HFF-Myc (cell line): ENCODE measurements at regions not wholly inside any gene's neighbourhood (a gene's known extent, or its start where the extent isn't known, plus 50 kb on each side); places are given as distances from the start of the nearest gene placed in this dataset.
"Not testable (repeated sequence)": the region's sequence is repeated elsewhere in the genome, so short reads cannot be mapped to it uniquely, and the experiment has no call there.

Experiments used
- DNase-seq: peaks from one replicate; pipeline ENCODE4 v3.0.0-alpha.2; 2011; ENCODE audit warnings: low read depth; ENCODE audit errors: extremely low read depth
- H3K4me3 ChIP-seq: replicated peaks from 2 replicates; pipeline ENCODE4 v1.5.1; 2011; ENCODE audit warnings: low read depth, mild to moderate bottlenecking, control low read depth, low read length
- TF ChIP-seq, protein P1 (sequence below): IDR thresholded peaks from 2 replicates; pipeline ENCODE4 v1.5.1; 2012; ENCODE audit warnings: mild to moderate bottlenecking, low read depth, low read length, control low read depth; ENCODE audit errors: missing control alignments

DNA sequence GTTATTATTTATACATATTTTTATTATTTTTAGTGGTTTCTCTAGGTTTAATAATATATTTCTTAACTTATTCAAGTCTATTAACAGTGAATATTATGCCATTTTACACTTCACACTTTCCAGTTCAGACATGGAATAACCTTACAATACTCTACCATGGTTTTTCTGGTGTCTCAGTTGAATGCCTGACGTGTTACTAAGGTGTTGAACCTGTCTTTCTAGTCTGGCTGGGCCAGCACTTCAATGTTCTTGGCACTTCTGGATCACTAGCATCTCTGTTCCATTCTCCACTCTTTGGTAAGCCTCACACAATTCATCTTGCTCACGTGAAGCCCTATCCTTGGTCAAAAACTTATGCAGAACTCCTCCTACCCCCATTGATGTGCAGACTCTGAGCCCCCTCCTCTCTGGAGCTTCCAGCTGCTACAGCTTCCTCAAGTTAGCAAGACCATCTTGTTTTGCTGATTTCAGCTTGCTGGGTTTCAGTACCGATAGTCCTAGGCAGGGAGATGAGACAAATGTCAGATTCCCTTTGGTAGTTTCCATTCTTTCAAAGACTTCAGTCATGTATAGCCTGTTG is 243.1 kb downstream of the FBXO4 start:
- H3K4me3 ChIP-seq: no peak overlapping the region
- TF ChIP-seq, protein P1, sequence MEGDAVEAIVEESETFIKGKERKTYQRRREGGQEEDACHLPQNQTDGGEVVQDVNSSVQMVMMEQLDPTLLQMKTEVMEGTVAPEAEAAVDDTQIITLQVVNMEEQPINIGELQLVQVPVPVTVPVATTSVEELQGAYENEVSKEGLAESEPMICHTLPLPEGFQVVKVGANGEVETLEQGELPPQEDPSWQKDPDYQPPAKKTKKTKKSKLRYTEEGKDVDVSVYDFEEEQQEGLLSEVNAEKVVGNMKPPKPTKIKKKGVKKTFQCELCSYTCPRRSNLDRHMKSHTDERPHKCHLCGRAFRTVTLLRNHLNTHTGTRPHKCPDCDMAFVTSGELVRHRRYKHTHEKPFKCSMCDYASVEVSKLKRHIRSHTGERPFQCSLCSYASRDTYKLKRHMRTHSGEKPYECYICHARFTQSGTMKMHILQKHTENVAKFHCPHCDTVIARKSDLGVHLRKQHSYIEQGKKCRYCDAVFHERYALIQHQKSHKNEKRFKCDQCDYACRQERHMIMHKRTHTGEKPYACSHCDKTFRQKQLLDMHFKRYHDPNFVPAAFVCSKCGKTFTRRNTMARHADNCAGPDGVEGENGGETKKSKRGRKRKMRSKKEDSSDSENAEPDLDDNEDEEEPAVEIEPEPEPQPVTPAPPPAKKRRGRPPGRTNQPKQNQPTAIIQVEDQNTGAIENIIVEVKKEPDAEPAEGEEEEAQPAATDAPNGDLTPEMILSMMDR: no peak
- no peak for DNase-seq

- not testable (repeated sequence) for DNase-seq, H3K4me3 ChIP-seq
Observed at GRCh38 chr5:42176118-42176517, 247.1 kb upstream of the GHR start.

DNA sequence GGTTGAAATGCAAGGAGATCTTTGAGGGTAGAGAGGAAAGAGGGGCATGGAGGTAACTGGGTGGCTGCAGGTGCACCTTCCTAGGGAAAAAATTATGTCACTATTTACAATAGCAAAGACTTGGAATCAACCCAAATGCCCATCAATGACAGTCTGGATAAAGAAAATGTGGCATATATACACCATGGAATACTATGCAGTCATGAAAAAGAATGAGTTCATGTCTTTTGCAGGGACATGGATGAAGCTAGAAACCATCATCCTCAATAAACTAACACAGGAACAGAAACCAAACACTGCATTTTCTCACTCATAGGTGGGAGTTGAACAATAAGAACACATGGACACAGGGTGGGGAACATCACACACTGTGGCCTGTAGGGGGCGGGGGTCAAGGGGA is 243.4 kb upstream of the GHR start:
- not testable (repeated sequence) for H3K4me3 ChIP-seq, DNase-seq

DNA sequence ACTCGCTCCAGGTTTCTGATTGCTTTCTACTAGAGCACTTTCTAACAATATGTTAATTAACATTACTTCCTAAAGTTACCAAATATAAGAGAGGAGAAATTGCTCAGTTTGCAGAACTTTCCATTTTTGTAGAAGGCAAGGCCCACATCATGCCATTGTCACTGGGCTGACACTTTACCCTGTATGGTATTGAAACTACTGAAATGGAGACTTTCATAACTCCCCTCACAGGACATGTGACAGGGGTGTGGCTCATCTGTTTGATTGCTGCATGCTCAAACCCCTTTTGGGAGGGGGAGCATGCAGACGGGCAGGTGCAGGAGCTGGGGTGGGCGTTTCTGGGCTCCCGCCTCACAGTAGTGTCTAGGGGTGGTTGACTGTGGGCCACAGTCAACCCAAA is 206.3 kb upstream of the GHR start:
- H3K4me3 ChIP-seq: no peak overlapping the region
- no peak for DNase-seq
- TF ChIP-seq, protein P1: no peak

- H3K4me3 ChIP-seq: no peak overlapping the region
- DNase-seq: no peak
- TF ChIP-seq, protein P1: no peak
Observed at GRCh38 chr5:42217791-42218190, 205.4 kb upstream of the GHR start.

DNA sequence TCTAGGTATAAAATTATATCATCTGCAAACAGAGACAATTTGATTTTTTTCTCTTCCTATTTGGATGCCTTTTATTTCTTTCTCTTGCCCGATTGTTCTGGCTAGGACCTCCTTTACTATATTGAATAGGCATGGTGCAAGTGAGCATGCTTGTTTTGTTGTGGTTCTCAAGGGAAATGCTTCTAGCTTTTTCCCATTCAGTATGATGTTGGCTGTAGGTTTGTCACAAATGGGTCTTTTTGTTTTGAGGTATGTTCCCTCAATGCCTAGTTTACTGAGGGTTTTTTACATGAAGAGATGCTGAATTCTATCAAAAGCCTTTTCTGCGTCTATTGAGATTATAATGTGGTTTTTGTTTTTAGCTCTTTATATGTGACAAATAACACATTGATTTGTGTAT is 198.2 kb upstream of the GHR start:
- no peak overlapping the region for H3K4me3 ChIP-seq
- TF ChIP-seq, protein P1: no peak

DNA sequence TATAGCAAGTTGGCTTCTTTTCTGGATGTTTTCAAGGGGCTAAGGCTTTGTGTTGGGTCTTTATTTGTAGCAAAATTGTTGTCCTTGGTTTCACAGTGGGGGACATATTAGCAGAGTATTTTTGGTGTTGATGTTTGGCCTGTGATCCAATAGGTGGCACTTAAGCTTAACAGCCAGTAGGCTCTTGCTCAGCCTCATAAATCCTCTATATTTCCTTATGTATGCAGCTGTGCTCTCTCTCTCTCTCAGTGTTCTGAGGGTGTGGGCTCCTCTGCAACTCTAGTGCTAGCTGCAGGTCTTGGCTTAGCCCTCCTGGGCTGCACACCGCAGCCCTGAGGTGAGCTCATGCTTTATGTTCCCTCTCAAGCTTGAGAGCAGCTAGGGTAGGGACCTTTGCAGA is 195.0 kb upstream of the GHR start:
- DNase-seq: no peak
- TF ChIP-seq, protein P1: no peak
- no peak overlapping the region for H3K4me3 ChIP-seq

More for the DNA sequence above, 198.2 kb upstream of the GHR start:
- no peak for DNase-seq

- no peak for DNase-seq
- H3K4me3 ChIP-seq: no peak overlapping the region
- TF ChIP-seq, protein P1: no peak
Observed at GRCh38 chr5:42230839-42231238, 192.4 kb upstream of the GHR start.
